Testis (tissue), 2 donors: ENCODE measurements at regions not wholly inside any gene's neighbourhood (a gene's known extent, or its start where the extent isn't known, plus 50 kb on each side); places are given as distances from the start of the nearest gene placed in this dataset.

ENCODE experiments used
- DNase-seq: peaks from one replicate; pipeline ENCODE4 v3.0.0-alpha.2; 2019
- H3K27ac ChIP-seq, 2 donors: fragments of 200-600 bp; sonication (generic); one replicate each; pipeline ENCODE4 v1.5.1; 2019
- H3K27me3 ChIP-seq: fragments of 200-600 bp; sonication (generic); one replicate; pipeline ENCODE4 v1.5.1; 2019
- H3K36me3 ChIP-seq: fragments of 200-600 bp; sonication (generic); one replicate; pipeline ENCODE4 v1.5.1; 2017; ENCODE audit warnings: low read depth; ENCODE audit errors: missing control alignments
- H3K4me1 ChIP-seq: fragments of 200-600 bp; sonication (generic); one replicate; pipeline ENCODE4 v1.5.1; 2019
- H3K4me3 ChIP-seq, 2 donors: fragments of 200-600 bp; sonication (generic); one replicate each; pipeline ENCODE4 v1.5.1; 2017 to 2019
- H3K9me3 ChIP-seq: fragments of 200-600 bp; sonication (generic); one replicate; pipeline ENCODE4 v1.5.1; 2017
- POLR2A ChIP-seq: fragments of 450-650 bp; IDR thresholded peaks from one replicate; pipeline ENCODE4 v1.6.1; 2017; ENCODE audit warnings: antibody characterized with exemption, mild to moderate bottlenecking, moderate library complexity
- WGBS, 2 donors: methylation state at CpG; one replicate each; pipeline ENCODE4 v1.1.5; 2018; 5-methylcytosine and 5-hydroxymethylcytosine counted together
- intact Hi-C: fragments of 100-400 bp; cut with DNase I; formaldehyde crosslinking; loops from one replicate; pipeline ENCODE4 v1.15.1; 2023; ENCODE audit warnings: low total_unique reads
- TF ChIP-seq, protein P1 (sequence below), 3 experiments: fragments of 450-650 bp in 2 of 3; fragments of 200-600 bp in 1 of 3; sonication (generic) in 1 of 3; IDR thresholded peaks; one replicate each; pipeline ENCODE4 v1.5.1; 2016 to 2019; ENCODE audit warnings: antibody characterized with exemption in 3 of 3, mild to moderate bottlenecking in 2 of 3, moderate library complexity in 1 of 3

GRCh38 chr4:138393886-138394610 lies 151.9 kb upstream of the SLC7A11 start:
- intact Hi-C loops: no loop called here
- no peaks in the 10 kb centered on the region for H3K27me3 ChIP-seq
- WGBS, 2 donors: 58 to 66% methylated on average over 2 of the region's 2 CpGs
- H3K4me1 ChIP-seq: no peaks in the 10 kb centered on the region
- no peak overlapping the region for H3K27ac ChIP-seq
- no peaks in the 10 kb centered on the region for H3K36me3 ChIP-seq
- no peak for DNase-seq
- TF ChIP-seq, protein P1, sequence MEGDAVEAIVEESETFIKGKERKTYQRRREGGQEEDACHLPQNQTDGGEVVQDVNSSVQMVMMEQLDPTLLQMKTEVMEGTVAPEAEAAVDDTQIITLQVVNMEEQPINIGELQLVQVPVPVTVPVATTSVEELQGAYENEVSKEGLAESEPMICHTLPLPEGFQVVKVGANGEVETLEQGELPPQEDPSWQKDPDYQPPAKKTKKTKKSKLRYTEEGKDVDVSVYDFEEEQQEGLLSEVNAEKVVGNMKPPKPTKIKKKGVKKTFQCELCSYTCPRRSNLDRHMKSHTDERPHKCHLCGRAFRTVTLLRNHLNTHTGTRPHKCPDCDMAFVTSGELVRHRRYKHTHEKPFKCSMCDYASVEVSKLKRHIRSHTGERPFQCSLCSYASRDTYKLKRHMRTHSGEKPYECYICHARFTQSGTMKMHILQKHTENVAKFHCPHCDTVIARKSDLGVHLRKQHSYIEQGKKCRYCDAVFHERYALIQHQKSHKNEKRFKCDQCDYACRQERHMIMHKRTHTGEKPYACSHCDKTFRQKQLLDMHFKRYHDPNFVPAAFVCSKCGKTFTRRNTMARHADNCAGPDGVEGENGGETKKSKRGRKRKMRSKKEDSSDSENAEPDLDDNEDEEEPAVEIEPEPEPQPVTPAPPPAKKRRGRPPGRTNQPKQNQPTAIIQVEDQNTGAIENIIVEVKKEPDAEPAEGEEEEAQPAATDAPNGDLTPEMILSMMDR (IDR thresholded peaks at IDR 0.05): no peak
- TF ChIP-seq POLR2A: no peak
- H3K4me3 ChIP-seq: no peak overlapping the region
- no peaks in the 10 kb centered on the region for H3K9me3 ChIP-seq

DNA sequence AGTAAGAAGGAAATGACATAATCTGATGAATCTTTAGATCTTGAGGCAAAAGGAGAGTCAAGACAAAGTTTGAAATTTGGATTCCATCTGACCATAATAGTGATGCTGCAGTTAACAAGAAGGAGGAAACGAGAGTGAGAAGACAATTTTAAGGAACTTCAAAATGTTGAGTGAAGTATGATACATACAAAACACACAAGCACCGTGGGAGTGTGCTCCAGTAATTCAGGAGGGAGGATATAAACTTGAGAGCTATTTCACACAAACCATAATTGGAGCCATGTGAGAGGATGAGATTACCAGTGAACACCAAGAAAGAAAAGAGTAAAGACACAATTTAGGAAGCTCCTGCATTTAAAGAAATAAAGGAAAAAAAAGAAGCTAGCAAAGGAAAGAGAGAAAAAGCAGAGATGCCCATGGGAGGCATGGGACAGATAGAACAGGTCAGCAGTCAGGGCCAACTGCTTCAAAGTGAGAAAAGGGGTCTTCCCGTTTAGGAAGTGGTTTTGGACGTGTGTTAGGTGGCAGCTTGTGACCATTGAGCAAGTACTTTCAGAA lies 150.7 kb upstream of the SLC7A11 start:
- TF ChIP-seq, protein P1 (IDR thresholded peaks at IDR 0.05): no peak
- TF ChIP-seq POLR2A: no peak
- intact Hi-C loops: no loop called here
- Histone ChIP-seq H3K4me1 (no peaks in the 10 kb centered on the region), H3K4me3 (no peak overlapping the region), H3K36me3 (no peaks in the 10 kb centered on the region), H3K27me3 (no peaks in the 10 kb centered on the region), H3K9me3 (no peaks in the 10 kb centered on the region), H3K27ac (no peak overlapping the region)
- no peak for DNase-seq
- 74 to 75% methylated on average over 4 of the region's 4 CpGs for WGBS, 2 donors

DNA sequence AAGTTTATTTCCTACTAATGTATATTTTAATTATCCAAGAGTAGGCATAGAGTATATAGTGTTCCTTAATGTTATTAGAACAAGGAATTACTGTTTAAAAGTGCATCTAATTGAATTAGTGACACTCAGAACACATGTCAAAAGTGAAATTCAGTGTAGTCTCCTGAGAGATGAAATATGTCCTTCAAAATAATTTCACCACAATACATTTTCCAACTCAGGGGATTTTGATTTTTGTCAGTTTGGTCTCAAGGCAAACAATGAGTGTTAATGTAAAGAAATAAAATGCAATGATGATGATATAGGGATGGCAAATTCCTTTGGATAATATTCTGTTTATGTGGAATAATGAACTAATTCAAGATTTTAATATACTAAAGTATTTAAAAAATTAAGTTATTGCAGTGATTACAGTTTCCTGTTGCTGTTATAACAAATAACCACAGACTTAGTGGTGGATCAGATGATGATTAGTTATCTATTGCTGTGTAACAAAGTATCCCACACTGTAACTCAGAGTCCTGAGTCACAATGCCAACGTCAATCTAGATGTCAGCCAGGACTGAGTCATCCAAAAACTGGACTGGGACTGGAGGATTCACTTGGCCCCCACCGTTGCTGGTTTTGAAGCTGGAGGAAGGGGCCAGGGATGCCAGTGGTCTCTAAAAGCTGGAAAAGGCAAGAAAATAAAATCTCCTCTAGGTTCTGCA lies 148.0 kb upstream of the SLC7A11 start:
- DNase-seq: peak; percentile 70
- H3K27ac ChIP-seq: no peak overlapping the region
- H3K27me3 ChIP-seq: no peaks in the 10 kb centered on the region
- no peaks in the 10 kb centered on the region for H3K9me3 ChIP-seq
- no peaks in the 10 kb centered on the region for H3K4me1 ChIP-seq
- no peaks in the 10 kb centered on the region for H3K36me3 ChIP-seq
- TF ChIP-seq, protein P1 (IDR thresholded peaks at IDR 0.05): no peak
- no peak for TF ChIP-seq POLR2A
- no peak overlapping the region for H3K4me3 ChIP-seq
- intact Hi-C loops: no loop called here
- 42 to 68% methylated on average over 2 of the region's 2 CpGs for WGBS, 2 donors

DNA sequence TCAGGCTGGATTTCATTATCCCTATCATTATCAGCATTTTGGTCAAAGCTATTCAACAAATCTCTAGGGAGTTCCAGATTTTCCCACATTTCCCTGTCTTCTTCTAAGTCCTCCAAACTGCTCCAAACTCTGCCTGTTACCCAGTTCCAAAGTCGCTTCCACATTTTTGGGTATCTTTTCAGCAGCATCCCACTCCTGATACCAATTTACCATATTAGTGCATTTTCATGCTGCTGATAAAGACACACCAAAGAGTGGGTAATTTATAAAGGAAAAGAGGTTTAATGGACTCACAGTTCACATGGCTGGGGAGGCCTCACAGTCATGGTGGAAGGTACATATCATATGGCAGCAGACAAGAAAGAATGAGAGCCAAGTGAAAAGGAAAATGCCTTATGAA lies 132.8 kb upstream of the SLC7A11 start:
- Histone ChIP-seq H3K9me3 (no peaks in the 10 kb centered on the region), H3K4me1 (no peaks in the 10 kb centered on the region), H3K4me3 (no peak overlapping the region), H3K27ac (no peak overlapping the region), H3K36me3 (no peaks in the 10 kb centered on the region), H3K27me3 (no peaks in the 10 kb centered on the region)
- DNase-seq: no peak
- 100% methylated on average over 1 of the region's 1 CpG for WGBS, 2 donors
- TF ChIP-seq, protein P1 (IDR thresholded peaks at IDR 0.05): no peak
- TF ChIP-seq POLR2A: no peak
- intact Hi-C loops: no loop called here
